Sigmoid colon (tissue), 6 donors: ENCODE measurements at regions not wholly inside any gene's neighbourhood (a gene's known extent, or its start where the extent isn't known, plus 50 kb on each side); places are given as distances from the start of the nearest gene placed in this dataset.
"Not testable (repeated sequence)": the region's sequence is repeated elsewhere in the genome, so short reads cannot be mapped to it uniquely, and the experiment has no call there.

Experiments used
- DNase-seq: peaks from one replicate; pipeline ENCODE4 v3.0.0-alpha.2; 2019
- H3K27ac ChIP-seq, 4 donors: fragments of 200-600 bp; sonication (generic); one replicate each; pipeline ENCODE4 v1.5.1; 2016 to 2019; ENCODE audit warnings: mild to moderate bottlenecking in 1 of 4
- H3K27me3 ChIP-seq, 3 donors: fragments of 200-600 bp; sonication (generic); one replicate each; pipeline ENCODE4 v1.5.1; 2019; ENCODE audit warnings: mild to moderate bottlenecking in 1 of 3
- H3K36me3 ChIP-seq, 4 donors: fragments of 200-600 bp; sonication (generic); one replicate each; pipeline ENCODE4 v1.5.1; 2016 to 2019
- H3K4me1 ChIP-seq, 4 donors: fragments of 200-600 bp; sonication (generic); one replicate each; pipeline ENCODE4 v1.5.1; 2017 to 2019
- H3K4me3 ChIP-seq, 4 donors: fragments of 200-600 bp; sonication (generic); one replicate each; pipeline ENCODE4 v1.5.1; 2017 to 2019; ENCODE audit warnings: mild to moderate bottlenecking in 2 of 4, moderate library complexity in 1 of 4
- H3K9me3 ChIP-seq, 4 donors: fragments of 200-600 bp in 3 of 4; sonication (generic) in 3 of 4; one replicate each; pipeline versions ENCODE4 v1.5.1 to v1.6.1; 2013 to 2019
- EP300 ChIP-seq, 4 donors: sonication (generic); formaldehyde crosslinking; IDR thresholded peaks; one replicate each; pipeline ENCODE4 v1.6.1; 2017; ENCODE audit warnings: antibody characterized with exemption in 4 of 4
- POLR2A ChIP-seq, 2 donors: fragments of 450-650 bp; IDR thresholded peaks; one replicate each; pipeline ENCODE4 v1.6.1; 2016; ENCODE audit warnings: antibody characterized with exemption in 2 of 2, mild to moderate bottlenecking in 2 of 2, moderate library complexity in 2 of 2
- POLR2AphosphoS5 ChIP-seq, 4 donors: sonication (generic); formaldehyde crosslinking; IDR thresholded peaks; one replicate each; pipeline ENCODE4 v1.6.1; 2017; ENCODE audit warnings: antibody characterized with exemption in 4 of 4
- WGBS, 2 donors: extraction: QIAGEN DNeasy Blood & Tissue Kit; methylation state at CpG; one replicate each; pipeline ENCODE4 v1.1.7; 2013; 5-methylcytosine and 5-hydroxymethylcytosine counted together
- intact Hi-C: fragments of 100-400 bp; cut with DNase I; formaldehyde crosslinking; loops from one replicate; pipeline ENCODE4 v1.15.1; 2023
- TF ChIP-seq, protein P1 (sequence below), 4 experiments: fragments of 450-650 bp in 3 of 4; fragments of 200-600 bp in 1 of 4; IDR thresholded peaks; one replicate each; pipeline ENCODE4 v1.5.1; 2016 to 2019; ENCODE audit warnings: antibody characterized with exemption in 4 of 4, mild to moderate bottlenecking in 3 of 4, moderate library complexity in 2 of 4
- donor health status: healthy with polysubstance abuse.
- donor health status: healthy.

GRCh38 chr5:92267830-92268229 is 884.7 kb upstream of the ARRDC3 start:
- Histone ChIP-seq H3K27me3 (no peaks in the 10 kb centered on the region), H3K9me3 (no peaks in the 10 kb centered on the region), H3K4me3 (no peak overlapping the region), H3K4me1 (no peaks in the 10 kb centered on the region), H3K27ac (no peak overlapping the region), H3K36me3 (no peaks in the 10 kb centered on the region)
- intact Hi-C loops: no loop called here
- TF ChIP-seq POLR2A (IDR thresholded peaks at IDR 0.05) (no peak), EP300 (IDR thresholded peaks at IDR 0.05) (no peak), POLR2AphosphoS5 (IDR thresholded peaks at IDR 0.05) (no peak)
- TF ChIP-seq, protein P1, sequence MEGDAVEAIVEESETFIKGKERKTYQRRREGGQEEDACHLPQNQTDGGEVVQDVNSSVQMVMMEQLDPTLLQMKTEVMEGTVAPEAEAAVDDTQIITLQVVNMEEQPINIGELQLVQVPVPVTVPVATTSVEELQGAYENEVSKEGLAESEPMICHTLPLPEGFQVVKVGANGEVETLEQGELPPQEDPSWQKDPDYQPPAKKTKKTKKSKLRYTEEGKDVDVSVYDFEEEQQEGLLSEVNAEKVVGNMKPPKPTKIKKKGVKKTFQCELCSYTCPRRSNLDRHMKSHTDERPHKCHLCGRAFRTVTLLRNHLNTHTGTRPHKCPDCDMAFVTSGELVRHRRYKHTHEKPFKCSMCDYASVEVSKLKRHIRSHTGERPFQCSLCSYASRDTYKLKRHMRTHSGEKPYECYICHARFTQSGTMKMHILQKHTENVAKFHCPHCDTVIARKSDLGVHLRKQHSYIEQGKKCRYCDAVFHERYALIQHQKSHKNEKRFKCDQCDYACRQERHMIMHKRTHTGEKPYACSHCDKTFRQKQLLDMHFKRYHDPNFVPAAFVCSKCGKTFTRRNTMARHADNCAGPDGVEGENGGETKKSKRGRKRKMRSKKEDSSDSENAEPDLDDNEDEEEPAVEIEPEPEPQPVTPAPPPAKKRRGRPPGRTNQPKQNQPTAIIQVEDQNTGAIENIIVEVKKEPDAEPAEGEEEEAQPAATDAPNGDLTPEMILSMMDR (IDR thresholded peaks at IDR 0.05): no peak
- WGBS, 2 donors: 82 to 87% methylated on average over 4 of the region's 4 CpGs
- peak; percentile 59 for DNase-seq

DNA sequence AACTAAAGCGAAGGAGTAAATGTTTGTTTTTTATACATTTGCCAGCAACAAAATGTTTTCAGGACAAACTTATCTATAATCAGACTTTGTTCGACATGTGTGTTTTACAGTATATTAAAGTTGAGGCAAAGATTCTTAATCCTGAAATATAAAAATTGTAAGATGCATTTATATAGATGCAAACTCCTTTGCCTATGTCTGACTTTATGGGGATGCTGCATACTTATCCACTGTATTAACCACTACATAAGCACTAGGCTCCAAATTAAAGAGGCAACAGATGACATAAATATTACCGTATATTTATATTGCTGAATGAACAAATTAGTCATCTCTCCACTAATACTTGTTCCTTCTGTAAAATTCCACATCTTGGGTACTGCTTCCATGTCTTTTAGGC is 882.7 kb upstream of the ARRDC3 start:
- no peak for DNase-seq
- 72 to 84% methylated on average over 3 of the region's 3 CpGs for WGBS, 2 donors
- no peak for TF ChIP-seq POLR2A (IDR thresholded peaks at IDR 0.05)
- TF ChIP-seq, protein P1 (IDR thresholded peaks at IDR 0.05): no peak
- no peak for TF ChIP-seq POLR2AphosphoS5 (IDR thresholded peaks at IDR 0.05)
- no peak for TF ChIP-seq EP300 (IDR thresholded peaks at IDR 0.05)
- no peak overlapping the region for H3K27ac ChIP-seq
- H3K4me1 ChIP-seq: no peaks in the 10 kb centered on the region
- H3K4me3 ChIP-seq: no peak overlapping the region
- no peaks in the 10 kb centered on the region for H3K27me3 ChIP-seq
- no peaks in the 10 kb centered on the region for H3K9me3 ChIP-seq
- no peaks in the 10 kb centered on the region for H3K36me3 ChIP-seq
- intact Hi-C loops: no loop called here

- H3K4me3 ChIP-seq, H3K9me3 ChIP-seq, DNase-seq, H3K4me1 ChIP-seq, H3K27ac ChIP-seq, intact Hi-C loops, H3K36me3 ChIP-seq, H3K27me3 ChIP-seq: not testable (repeated sequence)
Observed at GRCh38 chr5:92255605-92256004, 872.5 kb upstream of the ARRDC3 start.

DNA sequence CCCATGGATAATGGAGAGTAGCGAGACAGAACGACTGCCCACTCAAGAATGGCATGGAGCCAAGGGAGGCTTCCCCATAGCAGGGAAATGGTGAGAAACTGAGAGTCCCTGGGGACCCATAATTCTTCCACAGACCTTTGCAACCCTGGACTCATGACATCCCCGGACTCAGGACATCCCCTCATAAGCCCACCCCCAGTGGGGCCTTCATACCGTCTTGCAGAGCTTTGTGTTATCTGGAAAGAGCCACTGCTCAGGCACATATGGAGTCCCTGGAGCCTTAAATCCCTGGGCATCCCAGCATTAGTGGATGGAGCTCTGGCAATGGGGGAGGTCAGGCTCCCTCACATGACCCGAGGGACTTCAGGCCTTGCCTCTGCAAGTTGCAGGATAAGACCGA is 865.4 kb upstream of the ARRDC3 start:
- no peak overlapping the region for H3K4me3 ChIP-seq
- peaks cover 0 to 4% (median 0%) of the 10 kb centered on the region in 4 donors for H3K9me3 ChIP-seq
- intact Hi-C loops: no loop called here
- H3K36me3 ChIP-seq: no peaks in the 10 kb centered on the region
- TF ChIP-seq, protein P1 (IDR thresholded peaks at IDR 0.05): no peak
- TF ChIP-seq EP300 (IDR thresholded peaks at IDR 0.05) (no peak), POLR2A (IDR thresholded peaks at IDR 0.05) (no peak)
- H3K27me3 ChIP-seq: no peaks in the 10 kb centered on the region
- no peak overlapping the region for H3K27ac ChIP-seq
- WGBS, 2 donors: 91% methylated on average over 6 of the region's 6 CpGs
- H3K4me1 ChIP-seq: no peaks in the 10 kb centered on the region
- DNase-seq: no peak

GRCh38 chr5:92242170-92242569 is 859.1 kb upstream of the ARRDC3 start:
- H3K4me3 ChIP-seq: no peak overlapping the region
- no peaks in the 10 kb centered on the region for H3K4me1 ChIP-seq
- H3K36me3 ChIP-seq: no peaks in the 10 kb centered on the region
- TF ChIP-seq, protein P1 (IDR thresholded peaks at IDR 0.05): no peak
- no peak for TF ChIP-seq POLR2AphosphoS5 (IDR thresholded peaks at IDR 0.05)
- TF ChIP-seq EP300 (IDR thresholded peaks at IDR 0.05): no peak
- no peak for TF ChIP-seq POLR2A (IDR thresholded peaks at IDR 0.05)
- no peak overlapping the region for H3K27ac ChIP-seq
- DNase-seq: no peak
- H3K9me3 ChIP-seq: no peaks in the 10 kb centered on the region
- H3K27me3 ChIP-seq: no peaks in the 10 kb centered on the region
- intact Hi-C loops: no loop called here
